K562 (cell line): ENCODE measurements at regions not wholly inside any gene's neighbourhood (a gene's known extent, or its start where the extent isn't known, plus 50 kb on each side); places are given as distances from the start of the nearest gene placed in this dataset.
"Not testable (repeated sequence)": the region's sequence is repeated elsewhere in the genome, so short reads cannot be mapped to it uniquely, and the experiment has no call there.

Experiments used
- ATAC-seq: fragments of 200-7000 bp; cut with Tn5 transposase; 3 replicates; pipeline ENCODE4 v1.9.1; 2020; ENCODE audit warnings: moderate library complexity
- BruUV-seq: library from RNA; stranded (reverse); fragments of 400-500 nt; replicated peaks from 2 replicates; lab custom pipeline; 2021; lab: Mats Ljungman, UMichigan
- CTCF ChIA-PET: fragments of 300-600 bp; formaldehyde crosslinking; extraction: SDS; loops from one replicate; lab custom pipeline; 2021; ENCODE audit warnings: low intra/inter-chr PET ratio; lab: Yijun Ruan, JAX
- POLR2A ChIA-PET: fragments of 300-600, 350-650 bp; sonication (Branson Sonifier 250); formaldehyde crosslinking; extraction: SDS; loops from one replicate; lab custom pipeline; 2021; ENCODE audit warnings: antibody characterized with exemption, inconsistent platforms; lab: Yijun Ruan, JAX
- DNase-seq, 4 experiments: peaks; one replicate each; pipeline versions ENCODE4 v3.0.0 to v3.0.0-alpha.2; 2011 to 2018; ENCODE audit warnings: low spot score in 3 of 4, mixed read lengths in 3 of 4; ENCODE audit errors: extremely low read depth in 1 of 4
- FAIRE-seq: peaks from 2 replicates; lab custom pipeline; 2011; peaks lifted over from hg19 to GRCh38; lab: Jason Lieb, UNC
- H2AFZ ChIP-seq: 2 replicates; pipeline ENCODE4 v1.6.0; 2011; ENCODE audit warnings: low read depth, low read length, control low read depth, inconsistent platforms
- H3K27ac ChIP-seq: fragments of 200-600 bp; 3 replicates; pipeline ENCODE4 v1.8.0; 2011; ENCODE audit warnings: low read depth, mild to moderate bottlenecking, control low read depth, inconsistent platforms, low read length, moderate library complexity, mixed read lengths; ENCODE audit errors: extremely low read depth
- H3K27me3 ChIP-seq, 2 experiments: fragments of 300-600 bp in 1 of 2; 2 replicates in 1 of 2; 3 replicates in 1 of 2; pipeline versions ENCODE4 v1.6.0 to v1.8.0; 2011; ENCODE audit warnings: inconsistent platforms in 2 of 2, low read length in 2 of 2, mild to moderate bottlenecking in 1 of 2, mixed read lengths in 1 of 2, moderate library complexity in 1 of 2; ENCODE audit not compliant: control insufficient read depth in 2 of 2, insufficient read depth in 2 of 2
- H3K36me3 ChIP-seq: fragments of 300-600 bp; 3 replicates; pipeline ENCODE4 v1.8.0; 2011; ENCODE audit warnings: mild to moderate bottlenecking, low read length, inconsistent platforms; ENCODE audit not compliant: control insufficient read depth, insufficient read depth
- H3K4me1 ChIP-seq, 2 experiments: fragments of 200-600 bp in 1 of 2; replicated peaks in 1 of 2; 2 replicates in 1 of 2; 3 replicates in 1 of 2; pipeline versions ENCODE4 v1.5.1 to v1.8.0; 2011; ENCODE audit warnings: inconsistent platforms in 2 of 2, low read length in 2 of 2, mild to moderate bottlenecking in 1 of 2, mixed read lengths in 1 of 2, moderate library complexity in 1 of 2; ENCODE audit not compliant: control insufficient read depth in 2 of 2, insufficient read depth in 2 of 2
- H3K4me2 ChIP-seq: 2 replicates; pipeline ENCODE4 v1.6.1; 2011; ENCODE audit warnings: low read length, control low read depth, inconsistent platforms, mixed read lengths; ENCODE audit not compliant: insufficient read depth
- H3K4me3 ChIP-seq: fragments of 200-600 bp; sonication (generic), shearing (Covaris generic); 2 replicates; pipeline ENCODE4 v1.5.1; 2016; ENCODE audit warnings: control low read depth, inconsistent platforms
- H3K79me2 ChIP-seq: fragments of 200-600 bp; 3 replicates; pipeline ENCODE4 v1.8.0; 2011; ENCODE audit warnings: low read length, inconsistent platforms; ENCODE audit not compliant: control insufficient read depth, insufficient read depth
- H3K9ac ChIP-seq, 2 experiments: 2 replicates each; pipeline versions ENCODE4 v1.6.0 to v1.6.1; 2011; ENCODE audit warnings: low read depth in 2 of 2, low read length in 2 of 2, control low read depth in 1 of 2, inconsistent platforms in 1 of 2, mild to moderate bottlenecking in 1 of 2, mixed read lengths in 1 of 2; ENCODE audit not compliant: insufficient read depth in 1 of 2
- H3K9me1 ChIP-seq: one replicate; pipeline ENCODE4 v1.6.0; 2011; ENCODE audit warnings: inconsistent platforms, mild to moderate bottlenecking, low read length, moderate library complexity; ENCODE audit not compliant: control insufficient read depth, insufficient read depth
- H3K9me3 ChIP-seq: replicated peaks from 2 replicates; pipeline ENCODE4 v1.5.1; 2011; ENCODE audit warnings: low read depth, low read length, inconsistent platforms; ENCODE audit not compliant: control insufficient read depth, insufficient read depth
- H4K20me1 ChIP-seq: replicated peaks from 2 replicates; pipeline ENCODE4 v1.6.1; 2011; ENCODE audit warnings: low read length, inconsistent platforms, mixed read lengths; ENCODE audit not compliant: control insufficient read depth, insufficient read depth
- CBX8 ChIP-seq: fragments of 200-600 bp; sonication (generic); IDR thresholded peaks from 2 replicates; pipeline ENCODE4 v1.6.1; 2012; ENCODE audit warnings: borderline replicate concordance, mixed run types, low read depth, mild to moderate bottlenecking, moderate library complexity, mixed read lengths, low read length, control low read depth, inconsistent platforms; ENCODE audit not compliant: poor library complexity, severe bottlenecking; ENCODE audit errors: extremely low read depth
- FOXA1 ChIP-seq: fragments of 450-650 bp; IDR thresholded peaks from 2 replicates; pipeline ENCODE4 v1.6.1; 2016; ENCODE audit warnings: mild to moderate bottlenecking, borderline replicate concordance
- FOXM1 ChIP-seq, 2 experiments: fragments of 450-650 bp in 1 of 2; sonication (generic) in 1 of 2; formaldehyde crosslinking in 1 of 2; IDR thresholded peaks; 2 replicates each; pipeline versions ENCODE4 v1.6.1 to v1.9.0; 2017 to 2022; ENCODE audit warnings: low read depth in 2 of 2, mild to moderate bottlenecking in 2 of 2, missing genetic modification reagents in 1 of 2, moderate library complexity in 1 of 2
- KDM5B ChIP-seq: fragments of 200-600 bp; sonication (generic); IDR thresholded peaks from 2 replicates; pipeline ENCODE4 v1.6.1; 2012; ENCODE audit warnings: low read depth, mild to moderate bottlenecking, moderate library complexity, low read length, control low read depth, inconsistent platforms; ENCODE audit not compliant: insufficient replicate concordance
- NEUROD1 ChIP-seq: fragments of 150-350 bp; IDR thresholded peaks from 2 replicates; pipeline ENCODE4 v1.6.1; 2014; ENCODE audit warnings: borderline replicate concordance, low read length, low read depth; ENCODE audit not compliant: partially characterized antibody
- NONO ChIP-seq, 2 experiments: fragments of 200-400 bp in 1 of 2; fragments of 450-650 bp in 1 of 2; formaldehyde crosslinking in 1 of 2; IDR thresholded peaks; 2 replicates each; pipeline ENCODE4 v1.6.1; 2017; ENCODE audit warnings: low read depth in 2 of 2, mild to moderate bottlenecking in 2 of 2, moderate library complexity in 2 of 2, low read length in 1 of 2
- RFX5 ChIP-seq: IDR thresholded peaks from 2 replicates; pipeline ENCODE4 v1.6.1; 2011; ENCODE audit warnings: low read depth, mild to moderate bottlenecking, improper control_type of control experiment, low read length
- SMAD1 ChIP-seq: fragments of 150-350 bp; IDR thresholded peaks from 2 replicates; pipeline ENCODE4 v1.6.1; 2014; ENCODE audit warnings: low read length, low read depth; ENCODE audit not compliant: partially characterized antibody
- SREBF1 ChIP-seq: fragments of 150-350 bp; IDR thresholded peaks from 2 replicates; pipeline ENCODE4 v1.6.1; 2014; ENCODE audit warnings: antibody characterized with exemption, low read depth, low read length, borderline replicate concordance
- SRSF9 ChIP-seq: fragments of 200-400 bp; formaldehyde crosslinking; IDR thresholded peaks from 2 replicates; pipeline ENCODE4 v1.6.1; 2017; ENCODE audit warnings: low read depth, low read length, borderline replicate concordance
- TGIF2 ChIP-seq: sonication (generic); formaldehyde crosslinking; IDR thresholded peaks from 2 replicates; pipeline ENCODE4 v1.8.1; 2022; ENCODE audit warnings: mild to moderate bottlenecking, missing genetic modification reagents, moderate library complexity
- YY1 ChIP-seq, 3 experiments: IDR thresholded peaks; 2 replicates each; pipeline ENCODE4 v1.6.1; 2011; ENCODE audit warnings: low read length in 2 of 3, mild to moderate bottlenecking in 2 of 3, moderate library complexity in 2 of 3, borderline replicate concordance in 1 of 3, control low read depth in 1 of 3, low read depth in 1 of 3; ENCODE audit not compliant: insufficient read depth in 3 of 3, insufficient replicate concordance in 2 of 3, control insufficient read depth in 1 of 3, insufficient read length in 1 of 3; ENCODE audit errors: extremely low read depth in 1 of 3
- ZNF324 ChIP-seq: fragments of 250-450 bp; sonication (Bioruptor Pico); IDR thresholded peaks from 2 replicates; pipeline ENCODE4 v1.4.0; 2020; ENCODE audit warnings: mild to moderate bottlenecking
- ZNF830 ChIP-seq: fragments of 250-450 bp; sonication (Bioruptor Pico); IDR thresholded peaks from 2 replicates; pipeline ENCODE4 v1.5.0; 2021; ENCODE audit warnings: mild to moderate bottlenecking
- WGBS: fragments of 100-300 bp; shearing (Covaris generic); methylation state at CpG from one replicate; pipeline ENCODE4 v1.1.6; 2016; ENCODE audit warnings: low coverage, mixed read lengths; ENCODE audit not compliant: insufficient coverage; ENCODE audit errors: missing lambda C conversion rate; 5-methylcytosine and 5-hydroxymethylcytosine counted together
- in situ Hi-C: fragments of 300-500 bp; cut with MboI; formaldehyde crosslinking; loops from 4 replicates; pipeline ENCODE4 v1.15.0; 2018; ENCODE audit warnings: inconsistent platforms, mixed read lengths
- intact Hi-C: fragments of 100-400 bp; cut with micrococcal nuclease; formaldehyde crosslinking; loops from 2 replicates; pipeline ENCODE4 v1.14.2; 2022

GRCh38 chr10:33869028-33869427, 534.6 kb upstream of the NRP1 start:
- intact Hi-C loops (no loop called here), in situ Hi-C loops (no loop called here)
- no TSS peak for BruUV-seq
- no peak overlapping the region for H3K4me3 ChIP-seq
- ChIA-PET CTCF (no interaction called here), POLR2A (no interaction called here)
- no peaks in the 10 kb centered on the region for H3K9me1 ChIP-seq
- H3K4me2 ChIP-seq = no peak overlapping the region
- TF ChIP-seq ZNF830 (CRISPR knock-in tag) (no peak), TGIF2 (no peak), SRSF9 (no peak), FOXA1 (no peak), YY1 (IDR thresholded peaks at IDR 0.05; ENCODE audit: borderline replicate concordance in 1 of 3, control insufficient read depth in 1 of 3, extremely low read depth in 1 of 3, insufficient read depth in 3 of 3, insufficient read length in 1 of 3, insufficient replicate concordance in 2 of 3, low read depth in 1 of 3, low read length in 2 of 3) (no peak), CBX8 (no peak), NEUROD1 (no peak), ZNF324 (CRISPR knock-in tag) (no peak), FOXM1 (IDR thresholded peaks at IDR 0.05; ENCODE audit: low read depth) (no peak), FOXM1 (CRISPR knock-in tag; IDR thresholded peaks at IDR 0.05; ENCODE audit: low read depth) (no peak), RFX5 (no peak), SMAD1 (no peak), SREBF1 (no peak), KDM5B (no peak), NONO (IDR thresholded peaks at IDR 0.05; ENCODE audit: low read depth in 2 of 2, low read length in 1 of 2) (no peak)
- FAIRE-seq (no peak), ATAC-seq (no peak), DNase-seq (no peak)
- H3K27ac ChIP-seq = no peak overlapping the region
- 0% methylated on average over 3 of the region's 3 CpGs for WGBS
- no peaks in the 10 kb centered on the region for H3K9me3 ChIP-seq
- H3K79me2 ChIP-seq = no peaks in the 10 kb centered on the region
- no peaks in the 10 kb centered on the region for H3K4me1 ChIP-seq
- no peak overlapping the region for H3K9ac ChIP-seq
- H4K20me1 ChIP-seq = no peaks in the 10 kb centered on the region
- no peaks in the 10 kb centered on the region for H3K36me3 ChIP-seq
- no peak overlapping the region for H2AFZ ChIP-seq
- H3K27me3 ChIP-seq = no peaks in the 10 kb centered on the region

GRCh38 chr10:33867199-33867789, 532.8 kb upstream of the NRP1 start:
- BruUV-seq, H3K9me3 ChIP-seq, H3K4me3 ChIP-seq, H4K20me1 ChIP-seq, CTCF ChIA-PET, H3K4me1 ChIP-seq, H3K4me2 ChIP-seq, ATAC-seq, H3K27ac ChIP-seq, H2AFZ ChIP-seq, H3K9me1 ChIP-seq, H3K27me3 ChIP-seq, DNase-seq, H3K9ac ChIP-seq, H3K36me3 ChIP-seq, intact Hi-C loops, POLR2A ChIA-PET, FAIRE-seq, H3K79me2 ChIP-seq, in situ Hi-C loops: not testable (repeated sequence)
- WGBS = 0% methylated on average over 8 of the region's 8 CpGs
